ENCODE measurements at regions not wholly inside any gene's neighbourhood (a gene's known extent, or its start where the extent isn't known, plus 50 kb on each side); places are given as distances from the start of the nearest gene placed in this dataset.

- no peaks in the 10 kb centered on the region for H3K4me1 ChIP-seq (ENCODE audit: control insufficient read depth, insufficient read depth, low read length)
- no peaks in the 10 kb centered on the region for H3K27me3 ChIP-seq (ENCODE audit: control insufficient read depth, insufficient read depth, low read length)
- H3K4me3 ChIP-seq (ENCODE audit: low read depth, low read length) = no peak overlapping the region
- H3K9me3 ChIP-seq (ENCODE audit: control insufficient read depth, insufficient read depth, low read length) = peaks cover 9% of the 10 kb centered on the region
- no peaks in the 10 kb centered on the region for H3K36me3 ChIP-seq (ENCODE audit: control insufficient read depth, insufficient read depth, low read length)
- no peak for DNase-seq (ENCODE audit: low read depth in 4 of 6, low spot score in 6 of 6)
- no peak overlapping the region for H3K27ac ChIP-seq (ENCODE audit: low read depth, low read length)
- WGBS (ENCODE audit: insufficient coverage) = no CpG with 5 or more reads among the region's 2 CpGs
Measured at GRCh38 chr6:140020207-140020791, 645.9 kb upstream of the CITED2 start.

GRCh38 chr6:140018588-140018987 lies 644.1 kb upstream of the CITED2 start:
- Histone ChIP-seq H3K36me3 (ENCODE audit: control insufficient read depth, insufficient read depth, low read length) (no peaks in the 10 kb centered on the region), H3K4me1 (ENCODE audit: control insufficient read depth, insufficient read depth, low read length) (no peaks in the 10 kb centered on the region), H3K27ac (ENCODE audit: low read depth, low read length) (no peak overlapping the region), H3K9me3 (ENCODE audit: control insufficient read depth, insufficient read depth, low read length) (peaks cover 9% of the 10 kb centered on the region), H3K27me3 (ENCODE audit: control insufficient read depth, insufficient read depth, low read length) (no peaks in the 10 kb centered on the region), H3K4me3 (ENCODE audit: low read depth, low read length) (no peak overlapping the region)
- no CpG with 5 or more reads among the region's 1 CpG for WGBS (ENCODE audit: insufficient coverage)
- no peak for DNase-seq (ENCODE audit: low read depth in 4 of 6, low spot score in 6 of 6)

GRCh38 chr6:140017470-140017869 lies 643.0 kb upstream of the CITED2 start:
- H3K36me3 ChIP-seq (ENCODE audit: control insufficient read depth, insufficient read depth, low read length) = no peaks in the 10 kb centered on the region
- DNase-seq (ENCODE audit: low read depth in 4 of 6, low spot score in 6 of 6) = no peak
- WGBS (ENCODE audit: insufficient coverage) = no CpG with 5 or more reads among the region's 1 CpG
- H3K27me3 ChIP-seq (ENCODE audit: control insufficient read depth, insufficient read depth, low read length) = no peaks in the 10 kb centered on the region
- H3K27ac ChIP-seq (ENCODE audit: low read depth, low read length) = no peak overlapping the region
- no peaks in the 10 kb centered on the region for H3K4me1 ChIP-seq (ENCODE audit: control insufficient read depth, insufficient read depth, low read length)
- H3K4me3 ChIP-seq (ENCODE audit: low read depth, low read length) = no peak overlapping the region
- peaks cover 9% of the 10 kb centered on the region for H3K9me3 ChIP-seq (ENCODE audit: control insufficient read depth, insufficient read depth, low read length)

GRCh38 chr6:140012150-140012549 lies 637.7 kb upstream of the CITED2 start:
- WGBS (ENCODE audit: insufficient coverage) = no CpG with 5 or more reads among the region's 1 CpG
- Histone ChIP-seq H3K27ac (ENCODE audit: low read depth, low read length) (no peak overlapping the region), H3K36me3 (ENCODE audit: control insufficient read depth, insufficient read depth, low read length) (no peaks in the 10 kb centered on the region), H3K27me3 (ENCODE audit: control insufficient read depth, insufficient read depth, low read length) (no peaks in the 10 kb centered on the region), H3K9me3 (ENCODE audit: control insufficient read depth, insufficient read depth, low read length) (no peaks in the 10 kb centered on the region), H3K4me1 (ENCODE audit: control insufficient read depth, insufficient read depth, low read length) (no peaks in the 10 kb centered on the region), H3K4me3 (ENCODE audit: low read depth, low read length) (no peak overlapping the region)
- peak in 1 of 6 donors; percentile 10 for DNase-seq (ENCODE audit: low read depth in 4 of 6, low spot score in 6 of 6)

GRCh38 chr6:140011537-140011936 lies 637.1 kb upstream of the CITED2 start:
- WGBS (ENCODE audit: insufficient coverage) = no CpG with 5 or more reads among the region's 4 CpGs
- Histone ChIP-seq H3K27me3 (ENCODE audit: control insufficient read depth, insufficient read depth, low read length) (no peaks in the 10 kb centered on the region), H3K4me3 (ENCODE audit: low read depth, low read length) (no peak overlapping the region), H3K27ac (ENCODE audit: low read depth, low read length) (no peak overlapping the region), H3K4me1 (ENCODE audit: control insufficient read depth, insufficient read depth, low read length) (no peaks in the 10 kb centered on the region), H3K9me3 (ENCODE audit: control insufficient read depth, insufficient read depth, low read length) (no peaks in the 10 kb centered on the region), H3K36me3 (ENCODE audit: control insufficient read depth, insufficient read depth, low read length) (no peaks in the 10 kb centered on the region)
- no peak for DNase-seq (ENCODE audit: low read depth in 4 of 6, low spot score in 6 of 6)

- WGBS (ENCODE audit: insufficient coverage) = no CpG with 5 or more reads among the region's 3 CpGs
- H3K4me1 ChIP-seq (ENCODE audit: control insufficient read depth, insufficient read depth, low read length) = no peaks in the 10 kb centered on the region
- DNase-seq (ENCODE audit: low read depth in 4 of 6, low spot score in 6 of 6) = no peak
- H3K4me3 ChIP-seq (ENCODE audit: low read depth, low read length) = no peak overlapping the region
- H3K9me3 ChIP-seq (ENCODE audit: control insufficient read depth, insufficient read depth, low read length) = peaks cover 2% of the 10 kb centered on the region
- H3K27ac ChIP-seq (ENCODE audit: low read depth, low read length) = no peak overlapping the region
- H3K27me3 ChIP-seq (ENCODE audit: control insufficient read depth, insufficient read depth, low read length) = no peaks in the 10 kb centered on the region
- H3K36me3 ChIP-seq (ENCODE audit: control insufficient read depth, insufficient read depth, low read length) = no peaks in the 10 kb centered on the region
Measured at GRCh38 chr6:140009286-140009685, 634.8 kb upstream of the CITED2 start.

GRCh38 chr6:140007525-140007924 lies 633.1 kb upstream of the CITED2 start:
- WGBS (ENCODE audit: insufficient coverage) = no CpG with 5 or more reads among the region's 4 CpGs
- H3K36me3 ChIP-seq (ENCODE audit: control insufficient read depth, insufficient read depth, low read length) = no peaks in the 10 kb centered on the region
- no peaks in the 10 kb centered on the region for H3K27me3 ChIP-seq (ENCODE audit: control insufficient read depth, insufficient read depth, low read length)
- H3K27ac ChIP-seq (ENCODE audit: low read depth, low read length) = no peak overlapping the region
- H3K4me1 ChIP-seq (ENCODE audit: control insufficient read depth, insufficient read depth, low read length) = no peaks in the 10 kb centered on the region
- no peak for DNase-seq (ENCODE audit: low read depth in 4 of 6, low spot score in 6 of 6)
- H3K4me3 ChIP-seq (ENCODE audit: low read depth, low read length) = no peak overlapping the region
- peaks cover 2% of the 10 kb centered on the region for H3K9me3 ChIP-seq (ENCODE audit: control insufficient read depth, insufficient read depth, low read length)

GRCh38 chr6:140003217-140003616 lies 628.8 kb upstream of the CITED2 start:
- H3K36me3 ChIP-seq (ENCODE audit: control insufficient read depth, insufficient read depth, low read length) = no peaks in the 10 kb centered on the region
- WGBS (ENCODE audit: insufficient coverage) = 40% methylated on average over 1 of the region's 1 CpG

GRCh38 chr6:140002396-140003022 lies 628.1 kb upstream of the CITED2 start:
- Histone ChIP-seq H3K36me3 (ENCODE audit: control insufficient read depth, insufficient read depth, low read length) (no peaks in the 10 kb centered on the region), H3K27ac (ENCODE audit: low read depth, low read length) (peak overlapping the region; percentile 47), H3K27me3 (ENCODE audit: control insufficient read depth, insufficient read depth, low read length) (no peaks in the 10 kb centered on the region), H3K9me3 (ENCODE audit: control insufficient read depth, insufficient read depth, low read length) (peaks cover 2% of the 10 kb centered on the region), H3K4me1 (ENCODE audit: control insufficient read depth, insufficient read depth, low read length) (no peaks in the 10 kb centered on the region), H3K4me3 (ENCODE audit: low read depth, low read length) (no peak overlapping the region)
- WGBS (ENCODE audit: insufficient coverage) = no CpG with 5 or more reads among the region's 4 CpGs
- no peak for DNase-seq (ENCODE audit: low read depth in 4 of 6, low spot score in 6 of 6)

More at GRCh38 chr6:140003217-140003616, 628.8 kb upstream of the CITED2 start:
- no peak overlapping the region for H3K27ac ChIP-seq (ENCODE audit: low read depth, low read length)
- no peak for DNase-seq (ENCODE audit: low read depth in 4 of 6, low spot score in 6 of 6)
- H3K27me3 ChIP-seq (ENCODE audit: control insufficient read depth, insufficient read depth, low read length) = no peaks in the 10 kb centered on the region
- H3K9me3 ChIP-seq (ENCODE audit: control insufficient read depth, insufficient read depth, low read length) = peaks cover 2% of the 10 kb centered on the region
- no peak overlapping the region for H3K4me3 ChIP-seq (ENCODE audit: low read depth, low read length)
- H3K4me1 ChIP-seq (ENCODE audit: control insufficient read depth, insufficient read depth, low read length) = no peaks in the 10 kb centered on the region

GRCh38 chr6:140001821-140002341 lies 627.4 kb upstream of the CITED2 start:
- H3K4me3 ChIP-seq (ENCODE audit: low read depth, low read length) = no peak overlapping the region
- peaks cover 2% of the 10 kb centered on the region for H3K9me3 ChIP-seq (ENCODE audit: control insufficient read depth, insufficient read depth, low read length)
- H3K27me3 ChIP-seq (ENCODE audit: control insufficient read depth, insufficient read depth, low read length) = no peaks in the 10 kb centered on the region
- DNase-seq (ENCODE audit: low read depth in 4 of 6, low spot score in 6 of 6) = no peak
- H3K4me1 ChIP-seq (ENCODE audit: control insufficient read depth, insufficient read depth, low read length) = no peaks in the 10 kb centered on the region
- WGBS (ENCODE audit: insufficient coverage) = no CpG with 5 or more reads among the region's 5 CpGs
- peak overlapping the region; percentile 47 for H3K27ac ChIP-seq (ENCODE audit: low read depth, low read length)
- no peaks in the 10 kb centered on the region for H3K36me3 ChIP-seq (ENCODE audit: control insufficient read depth, insufficient read depth, low read length)
